HG03095 (cell line): ENCODE measurements at regions not wholly inside any gene's neighbourhood (a gene's known extent, or its start where the extent isn't known, plus 50 kb on each side); places are given as distances from the start of the nearest gene placed in this dataset.
"Not testable (repeated sequence)": the region's sequence is repeated elsewhere in the genome, so short reads cannot be mapped to it uniquely, and the experiment has no call there.

Experiments used
- ATAC-seq: cut with Tn5 transposase; IDR thresholded peaks from one replicate; pipeline ENCODE4 v1.9.1; 2021; ENCODE audit warnings: moderate library complexity; ENCODE audit not compliant: unreplicated experiment

DNA sequence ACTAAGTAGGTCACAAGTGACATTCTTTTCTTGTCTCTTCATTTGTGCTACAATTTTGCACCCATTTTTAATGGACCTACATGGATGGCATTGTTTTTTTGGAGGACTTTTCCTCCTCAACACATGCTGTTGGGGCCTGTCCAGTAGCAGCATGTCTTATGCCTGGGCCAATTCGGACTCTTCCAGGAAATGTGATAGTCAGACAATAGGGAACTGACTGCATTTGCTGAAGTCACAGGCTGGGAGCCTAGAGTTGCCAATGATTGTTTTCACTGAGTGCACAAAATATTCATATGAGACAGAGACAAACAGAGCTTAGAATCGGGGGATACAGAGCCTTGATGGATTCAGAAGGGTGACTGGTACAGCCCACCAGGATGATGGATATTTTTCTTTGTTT, 867.3 kb upstream of the GOT2 start:
- no peak for ATAC-seq

DNA sequence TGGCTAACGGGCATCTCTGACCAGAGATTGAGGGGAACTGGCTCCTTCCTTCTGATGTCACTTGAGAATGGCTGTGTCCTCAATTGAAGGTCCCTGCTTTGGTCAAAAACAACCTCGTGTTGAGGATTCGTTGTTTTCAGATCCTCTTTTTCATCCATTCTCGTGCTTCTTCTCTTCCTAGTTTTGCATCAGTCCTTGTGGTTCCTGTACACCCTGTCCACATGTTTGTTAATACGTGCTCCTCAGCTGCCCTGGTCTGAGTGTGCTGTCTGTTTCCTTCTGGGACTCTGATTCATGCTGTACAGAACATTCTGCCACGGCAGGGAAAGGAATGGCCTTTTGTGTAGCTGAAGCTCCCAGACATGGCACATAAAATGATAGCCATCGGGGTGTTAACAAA, 863.2 kb upstream of the GOT2 start:
- ATAC-seq = no peak

DNA sequence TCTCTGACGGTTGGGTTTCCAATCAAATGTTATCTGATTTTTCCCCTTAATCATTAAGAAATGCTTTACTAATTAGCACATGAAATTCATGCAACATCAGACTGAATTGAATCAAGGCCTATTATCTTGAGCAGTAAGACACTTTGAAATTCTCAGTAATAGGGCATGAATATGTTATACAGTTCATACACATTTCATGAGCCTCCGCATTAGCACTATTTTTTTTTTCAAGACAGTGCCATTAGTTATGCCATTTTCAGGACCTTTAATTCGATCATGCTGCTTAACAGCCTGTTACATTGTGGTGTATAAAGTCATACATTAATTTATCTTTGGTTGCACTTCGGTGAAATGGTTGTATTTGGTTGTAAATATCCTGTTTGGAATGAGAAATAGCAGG, 862.6 kb upstream of the GOT2 start:
- ATAC-seq = no peak

DNA sequence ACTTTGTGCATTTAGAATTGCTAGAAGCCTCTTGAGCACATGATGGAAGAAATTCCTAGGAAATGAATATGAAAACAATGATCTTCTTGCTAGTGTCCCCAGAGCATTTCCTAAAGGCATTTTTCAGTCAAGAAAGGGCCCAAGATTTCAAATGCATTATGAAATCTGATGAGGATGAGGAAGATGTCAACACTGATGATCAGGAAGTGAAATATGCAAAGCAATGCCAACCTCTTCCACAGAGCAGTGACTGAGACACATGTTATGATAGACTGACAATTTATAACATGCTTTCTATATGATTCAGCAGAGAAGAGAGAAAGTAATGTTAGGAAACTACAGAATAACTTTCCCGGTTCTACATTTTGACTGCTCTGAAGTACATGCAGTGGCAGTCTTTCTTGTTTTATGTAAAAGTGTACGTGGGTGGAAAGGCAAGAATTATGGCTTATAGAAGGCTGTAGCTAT, 859.1 kb upstream of the GOT2 start:
- ATAC-seq = no peak

DNA sequence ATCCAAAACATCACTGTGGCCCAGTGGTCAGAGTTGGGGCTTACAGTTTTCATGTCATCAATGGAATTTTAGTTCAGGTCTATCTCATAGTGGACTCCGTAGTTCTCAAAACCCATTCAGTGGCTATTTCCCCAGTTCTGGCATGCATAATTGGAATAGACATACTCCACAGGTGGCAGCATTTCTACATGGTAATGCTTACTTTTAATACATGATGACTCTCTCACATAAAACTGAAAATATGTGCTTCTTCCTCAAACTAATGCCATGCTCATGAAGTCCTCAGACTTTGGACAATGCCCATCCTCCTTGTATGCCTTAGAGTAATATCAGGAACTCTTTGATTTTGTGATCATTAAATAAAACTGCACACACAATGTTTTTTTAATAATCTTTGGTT, 857.4 kb upstream of the GOT2 start:
- no peak for ATAC-seq

DNA sequence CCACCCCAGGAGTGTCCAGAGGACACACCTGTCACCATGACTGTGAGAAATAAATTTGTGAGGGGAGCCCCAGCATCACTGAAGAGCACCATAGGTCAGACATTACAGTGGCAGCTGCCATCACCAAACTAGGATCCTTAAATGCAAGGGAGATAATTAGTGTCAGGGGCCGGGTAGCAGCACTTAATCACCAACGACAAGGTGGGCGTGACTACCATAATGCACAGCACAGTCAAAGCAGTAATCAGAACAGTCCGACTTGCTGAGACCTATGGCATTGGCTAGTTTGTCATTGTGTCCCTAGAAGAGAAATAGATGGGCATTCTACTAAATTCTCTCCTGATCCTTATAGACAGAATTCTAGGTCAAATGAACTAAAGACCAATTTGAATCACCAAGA, 856.7 kb upstream of the GOT2 start:
- ATAC-seq = no peak

DNA sequence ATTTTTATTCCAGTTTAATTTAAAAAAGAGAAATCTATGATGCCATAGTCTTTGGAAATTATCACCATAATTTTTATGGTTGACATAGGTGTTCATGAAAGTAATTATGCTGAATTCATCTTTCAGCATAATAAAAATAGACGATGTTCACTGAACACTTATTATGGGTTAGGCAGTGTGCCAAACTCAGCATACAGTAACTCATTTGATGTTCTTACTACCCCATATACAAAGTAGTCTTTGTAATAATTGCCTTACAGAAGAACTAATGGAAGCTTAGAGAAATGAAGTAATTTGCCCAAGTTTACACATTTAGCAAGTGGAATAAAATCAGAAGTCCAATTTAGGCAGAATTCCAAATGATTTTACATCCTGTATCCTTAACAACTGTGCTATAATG, 852.2 kb upstream of the GOT2 start:
- no peak for ATAC-seq

DNA sequence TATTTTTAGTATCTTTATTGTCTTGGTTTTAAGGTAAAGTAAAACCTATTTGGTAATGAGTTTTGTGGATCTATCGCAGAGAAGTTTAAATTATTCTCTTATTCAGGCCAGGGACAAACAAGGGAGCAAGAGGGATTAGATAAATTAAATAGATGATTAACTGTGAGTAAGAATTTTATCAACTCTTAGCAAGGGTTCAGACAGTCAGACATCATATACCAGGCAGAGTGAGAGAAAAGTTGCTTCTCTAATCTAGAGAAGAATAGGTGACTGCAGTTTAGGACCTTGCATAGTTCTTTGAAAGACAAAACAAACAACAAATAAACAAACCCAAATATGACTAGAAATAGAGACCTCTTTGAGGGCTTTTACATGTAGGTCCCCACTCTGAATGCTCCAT, 840.2 kb upstream of the GOT2 start:
- ATAC-seq = no peak

DNA sequence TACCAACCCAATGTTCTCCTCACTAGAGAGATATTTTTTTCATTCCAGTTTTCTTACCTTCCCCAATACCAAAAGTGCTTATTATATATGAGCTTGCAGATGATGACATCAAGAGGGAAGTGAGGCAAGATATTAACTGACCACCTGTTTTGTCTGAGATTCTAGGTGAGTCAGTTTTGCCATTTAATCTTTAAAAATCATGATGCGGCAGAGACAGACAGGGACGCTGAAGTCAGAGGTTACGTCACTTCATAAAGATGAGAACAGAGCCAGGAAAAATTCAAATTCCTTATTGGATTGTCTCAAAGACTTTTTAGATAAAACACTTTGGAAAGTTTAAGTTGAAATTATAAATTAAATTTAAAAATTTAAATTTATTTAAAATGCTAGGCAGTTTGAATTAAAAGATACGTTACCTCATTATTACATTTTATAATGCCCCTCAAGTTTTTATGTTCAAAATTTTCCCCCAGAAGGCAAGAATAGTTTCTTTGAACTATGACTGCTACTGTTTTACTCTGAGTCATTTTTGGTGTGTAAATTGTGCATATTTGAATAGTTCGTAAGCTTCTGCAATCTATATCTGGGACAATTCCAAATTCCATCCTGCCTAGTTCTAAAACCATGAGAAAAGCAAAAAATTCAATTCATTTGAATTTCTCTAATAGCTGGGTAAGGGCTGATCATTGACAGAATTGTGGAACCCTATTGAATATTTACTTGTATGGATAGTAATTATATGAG, 839.6 kb upstream of the GOT2 start:
- no peak for ATAC-seq

DNA sequence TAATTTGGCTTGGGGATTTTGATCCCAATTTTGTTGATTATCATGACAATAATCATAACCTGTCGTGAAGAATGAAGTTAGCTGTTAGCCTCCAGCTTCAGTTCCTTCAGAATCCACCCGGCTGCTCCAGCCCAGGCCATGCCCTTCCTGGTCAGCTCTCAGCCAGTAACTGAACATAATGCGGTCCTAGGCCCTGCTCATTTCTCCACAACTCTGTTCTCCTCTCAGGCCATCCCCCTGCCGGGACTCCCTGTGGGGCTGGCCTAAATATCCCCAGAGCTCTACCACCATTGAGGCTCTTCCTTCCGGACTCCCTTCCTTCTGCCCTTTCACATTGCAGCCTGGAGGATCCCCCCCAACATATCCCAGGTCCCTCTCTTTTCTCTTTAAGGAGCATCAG, 833.4 kb upstream of the GOT2 start:
- no peak for ATAC-seq

DNA sequence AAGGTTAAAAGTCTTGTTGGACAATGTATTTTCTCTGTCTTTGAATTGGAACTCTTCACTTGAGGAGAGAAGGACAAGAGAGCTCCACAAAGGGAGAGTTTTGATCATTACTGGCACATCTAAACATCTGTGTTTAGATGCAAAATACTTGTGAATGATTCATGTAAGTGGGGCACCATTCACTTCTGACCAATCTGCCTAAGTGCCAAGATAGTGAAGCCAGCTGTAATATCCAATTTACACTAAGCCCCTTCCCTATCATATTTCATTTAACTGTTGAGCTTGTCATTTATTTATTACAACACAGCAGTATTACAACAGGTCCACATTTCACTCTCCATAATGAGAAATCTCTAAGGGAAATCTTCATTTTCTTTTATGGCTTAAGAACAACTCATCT, 832.3 kb upstream of the GOT2 start:
- no peak for ATAC-seq

DNA sequence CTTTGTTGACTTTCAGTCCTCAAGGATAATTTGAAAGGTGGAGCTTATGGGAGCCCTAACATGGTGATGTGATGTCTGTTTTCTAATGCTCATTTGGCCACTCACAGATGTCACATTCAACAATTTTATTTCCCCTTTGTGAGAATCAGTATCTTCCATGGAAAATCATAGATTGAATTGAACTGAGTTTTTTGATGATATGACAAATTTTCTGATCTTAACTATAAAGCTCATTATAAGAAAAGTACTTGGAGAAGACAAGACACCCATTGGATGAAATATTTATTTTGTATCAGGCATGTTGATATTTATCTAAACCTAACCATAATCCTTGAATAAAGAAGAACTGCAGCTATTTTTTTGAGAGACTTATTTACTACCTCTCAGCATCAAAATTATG, 824.6 kb upstream of the GOT2 start:
- no peak for ATAC-seq

DNA sequence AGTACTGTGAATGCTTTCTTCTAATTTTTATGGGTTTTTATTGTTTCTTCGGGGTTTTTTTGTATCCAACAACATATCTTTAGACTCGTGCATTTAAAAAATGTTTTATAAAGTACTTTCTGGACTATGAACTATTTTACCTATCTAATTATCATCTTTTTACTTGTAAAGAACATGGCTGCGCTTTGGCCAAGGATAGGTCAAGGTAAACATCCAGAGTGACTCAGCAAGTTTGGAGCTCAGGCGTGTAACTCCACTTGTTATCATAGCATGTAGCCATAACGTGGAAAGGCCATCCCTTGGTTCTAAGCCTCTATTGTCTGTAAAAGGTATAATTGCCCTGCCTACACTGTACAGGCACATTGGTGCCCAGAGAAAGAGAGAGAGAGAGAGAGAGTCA, 818.0 kb upstream of the GOT2 start:
- ATAC-seq = no peak

DNA sequence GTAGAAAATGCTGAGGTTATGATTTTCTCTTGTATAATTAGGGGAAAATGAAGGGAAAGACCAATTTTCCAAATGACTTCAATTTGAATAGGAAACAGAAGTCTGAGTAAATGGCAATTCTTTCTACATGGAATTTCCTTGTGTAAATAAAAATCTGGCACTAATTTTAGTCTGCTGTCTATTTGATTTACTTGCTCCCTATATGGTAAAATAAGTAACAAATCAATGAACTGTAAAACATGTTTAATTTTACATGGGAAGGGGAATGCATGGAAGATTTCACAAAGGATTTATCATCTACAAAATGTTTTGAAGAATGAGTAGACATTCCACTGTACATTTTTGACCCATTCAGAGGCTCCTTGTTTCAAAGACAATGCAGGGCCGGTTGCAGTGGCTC, 811.6 kb upstream of the GOT2 start:
- ATAC-seq = no peak

DNA sequence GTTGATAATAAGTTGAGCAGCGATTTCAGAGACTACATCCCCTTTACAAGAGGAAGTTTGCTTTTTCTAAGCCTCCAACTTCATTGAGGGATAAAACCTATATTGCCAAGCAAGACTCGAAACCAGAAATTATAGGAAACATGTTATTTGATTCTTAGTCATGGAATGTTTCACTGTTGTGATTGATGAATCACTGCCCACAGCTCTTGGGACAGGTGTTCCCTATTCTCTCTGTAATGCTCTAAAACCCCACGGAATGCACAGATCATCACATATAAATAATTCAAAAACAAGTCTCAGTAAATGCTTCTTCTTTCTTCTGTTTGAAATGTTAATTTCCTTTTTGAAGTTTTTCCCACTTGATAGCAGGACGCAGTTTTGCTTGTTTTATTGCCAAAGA, 809.5 kb upstream of the GOT2 start:
- no peak for ATAC-seq

DNA sequence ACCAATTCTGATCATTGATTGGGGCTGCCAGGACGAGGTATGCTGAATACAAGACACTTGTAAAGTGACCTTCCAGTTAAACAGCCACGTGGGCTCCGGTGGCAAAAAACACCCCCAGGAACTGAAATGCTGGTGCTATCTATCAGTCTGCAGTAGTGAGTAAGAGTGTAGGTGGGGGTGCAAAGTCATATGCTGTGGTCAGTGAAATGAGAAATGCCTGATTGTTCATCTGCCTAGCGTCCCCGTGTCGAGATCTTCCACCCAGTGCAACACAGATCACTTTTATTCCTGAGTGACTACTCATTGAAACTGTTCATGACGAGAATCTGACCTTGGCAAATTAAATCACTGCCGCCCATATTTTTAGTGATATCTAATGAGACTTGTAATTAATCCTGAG, 806.5 kb upstream of the GOT2 start:
- ATAC-seq = no peak

DNA sequence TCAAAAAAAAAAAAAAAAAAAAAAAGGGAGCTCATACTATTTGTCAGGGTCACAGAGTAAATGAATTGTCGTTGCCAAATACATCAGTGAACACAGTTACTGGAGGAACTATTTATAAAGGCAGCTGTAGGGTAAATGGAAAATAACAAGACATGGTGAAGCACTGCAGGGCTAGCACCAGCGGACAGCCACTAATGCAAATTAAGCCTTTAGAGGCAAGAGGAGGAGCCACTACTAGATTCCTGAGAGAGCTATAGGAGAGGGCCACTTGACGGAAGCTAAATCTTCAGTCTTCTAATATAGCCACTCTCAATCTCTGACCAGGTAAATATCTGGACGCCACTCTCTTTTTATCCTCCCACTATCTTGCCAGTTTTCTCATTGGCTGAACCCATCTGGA, 801.2 kb upstream of the GOT2 start:
- ATAC-seq = no peak

DNA sequence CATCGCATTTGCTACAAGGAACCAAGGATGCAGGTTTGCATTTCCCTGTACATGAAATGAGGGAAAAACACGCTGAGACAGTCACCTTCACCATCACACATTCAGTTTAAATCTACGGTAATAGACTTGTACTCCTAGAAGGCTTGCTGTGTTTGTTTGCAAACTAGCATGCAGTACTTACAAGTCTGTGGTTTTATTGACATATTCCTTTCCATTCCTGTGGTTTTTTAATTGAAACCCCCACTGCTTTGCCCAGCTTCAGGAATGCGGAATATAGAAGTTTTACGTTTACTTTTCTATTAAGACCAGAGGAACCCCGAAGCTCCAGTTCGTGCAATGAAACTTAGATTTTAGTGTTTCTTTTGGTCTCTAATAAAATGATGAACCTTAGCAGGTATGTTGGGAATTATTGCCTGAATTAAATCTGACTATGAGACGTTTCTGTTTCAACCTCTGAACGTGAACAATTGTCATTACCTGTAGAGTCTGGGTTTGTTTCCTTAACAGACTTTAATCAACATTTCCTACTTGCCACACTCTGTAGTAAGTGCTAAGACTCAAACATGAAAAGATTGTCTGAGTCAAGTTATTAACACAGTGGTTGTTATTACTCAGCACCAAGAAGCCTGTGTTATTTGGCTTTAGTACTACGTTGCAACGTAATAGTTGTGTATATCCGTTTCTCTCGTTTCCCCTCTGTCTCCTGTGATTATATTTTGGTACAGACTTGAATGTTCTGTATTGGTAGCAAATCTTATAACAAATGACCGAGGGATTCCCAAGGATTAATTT, 793.3 kb upstream of the GOT2 start:
- no peak for ATAC-seq

DNA sequence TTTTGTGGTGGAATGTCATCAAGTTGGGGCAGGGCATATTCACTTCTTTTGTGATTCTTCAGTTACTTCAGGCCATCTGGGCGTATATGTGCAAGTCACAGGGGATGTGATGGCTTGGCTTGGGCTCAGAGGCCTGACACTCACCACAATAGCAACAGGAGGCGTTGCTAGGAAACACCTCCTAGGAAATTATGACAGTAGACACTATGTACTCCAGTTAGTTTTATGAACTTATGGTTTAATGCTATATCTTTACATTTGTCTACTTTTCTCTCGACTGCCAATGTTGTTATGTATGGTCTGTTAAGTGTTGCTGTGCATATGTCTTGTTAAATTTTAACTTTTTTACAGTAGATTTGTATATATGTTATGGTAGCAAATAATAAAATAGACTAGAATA, 788.7 kb upstream of the GOT2 start:
- ATAC-seq = no peak

DNA sequence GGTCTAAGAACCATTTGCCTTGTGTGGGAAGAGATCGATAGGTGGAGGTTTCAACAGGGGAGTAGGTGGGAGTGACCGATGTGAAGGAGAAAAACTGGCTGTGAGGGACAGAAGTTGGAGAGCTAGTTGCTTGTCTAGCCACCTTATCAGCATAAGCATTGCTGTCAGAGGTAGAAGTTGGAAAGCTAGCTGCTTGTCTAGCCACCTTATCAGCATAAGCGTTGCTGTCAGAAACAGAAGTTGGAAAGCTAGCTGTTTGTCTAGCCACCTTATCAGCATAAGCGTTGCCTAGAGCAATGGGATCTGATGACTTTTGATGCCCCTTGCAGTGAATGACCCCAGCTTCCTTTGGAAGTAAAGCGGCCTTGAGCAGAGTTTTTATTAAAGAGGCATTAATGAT, 784.6 kb upstream of the GOT2 start:
- not testable (repeated sequence) for ATAC-seq

DNA sequence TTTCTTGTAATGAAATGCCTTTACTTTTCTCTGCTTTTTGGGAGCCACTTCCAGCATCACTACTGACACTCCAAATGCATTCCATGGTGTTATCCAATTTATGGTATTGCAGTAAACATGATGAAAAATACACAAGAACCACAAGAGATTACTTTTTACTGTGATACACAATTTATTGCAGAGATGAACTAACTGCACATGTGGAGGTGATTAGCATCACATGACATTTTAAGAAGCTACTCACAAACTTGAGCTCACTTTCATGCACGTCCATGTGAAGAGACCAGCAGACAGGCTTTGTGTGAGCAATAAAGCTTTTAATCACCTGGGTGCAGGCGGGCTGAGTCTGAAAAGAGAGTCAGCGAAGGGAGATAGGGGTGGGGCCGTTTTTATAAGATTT, 780.5 kb upstream of the GOT2 start:
- no peak for ATAC-seq

DNA sequence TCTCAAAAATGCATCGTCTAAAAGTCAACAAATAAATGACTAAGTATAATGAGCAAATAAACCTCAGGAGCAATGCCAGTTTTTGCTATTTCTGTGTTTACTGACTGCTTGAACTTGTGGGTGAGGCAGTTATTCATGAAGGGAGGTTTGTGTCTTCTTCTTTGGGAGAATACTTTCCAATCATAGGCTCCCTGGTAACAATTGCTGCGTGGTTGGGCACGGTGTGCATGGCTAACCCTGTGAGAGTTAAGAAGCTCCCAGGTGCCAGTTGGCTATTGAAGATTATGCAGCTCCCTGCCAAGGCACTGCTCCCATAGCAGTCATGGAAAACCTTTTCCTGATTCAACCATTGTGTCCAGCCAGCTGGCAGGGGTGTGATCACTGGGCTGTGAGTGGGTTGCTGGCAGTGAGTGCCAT, 775.9 kb upstream of the GOT2 start:
- no peak for ATAC-seq

DNA sequence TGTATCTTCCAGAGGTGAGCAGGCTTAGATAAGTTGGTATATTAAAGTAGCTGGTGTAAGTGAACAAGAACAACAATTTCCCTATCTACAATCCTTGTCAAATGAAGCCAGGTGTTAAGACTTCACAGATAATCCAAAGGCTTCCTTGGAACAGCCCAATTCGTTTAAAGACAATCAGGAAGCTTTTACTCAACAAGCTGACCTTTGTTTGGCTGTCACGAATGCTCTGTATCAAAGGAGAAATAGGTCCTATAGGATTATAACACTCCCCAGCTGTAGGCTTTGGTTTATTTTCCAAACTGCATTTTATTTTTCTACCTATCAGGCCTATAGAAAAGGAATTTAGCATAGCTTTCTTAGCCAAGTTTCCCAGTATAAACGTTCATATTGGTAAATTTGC, 766.5 kb upstream of the GOT2 start:
- ATAC-seq = no peak
